ENCODE measurements at regions not wholly inside any gene's neighbourhood (a gene's known extent, or its start where the extent isn't known, plus 50 kb on each side); places are given as distances from the start of the nearest gene placed in this dataset.

- no peak for DNase-seq (ENCODE audit: low read depth in 2 of 2)
Observed at GRCh38 chr9:79885093-79885857, 313.5 kb downstream of the TLE4 start.

- DNase-seq (ENCODE audit: low read depth in 2 of 2) = no peak
Observed at GRCh38 chr9:79884546-79884945, 312.8 kb downstream of the TLE4 start.

- DNase-seq (ENCODE audit: low read depth in 2 of 2) = peak; percentile 25 to 36
Observed at GRCh38 chr9:79883073-79883645, 311.4 kb downstream of the TLE4 start.

GRCh38 chr9:79880626-79881025, 308.9 kb downstream of the TLE4 start:
- DNase-seq (ENCODE audit: low read depth in 2 of 2) = no peak

- no peak for DNase-seq (ENCODE audit: low read depth in 2 of 2)
Observed at GRCh38 chr9:79877943-79878602, 306.3 kb downstream of the TLE4 start.

- no peak for DNase-seq (ENCODE audit: low read depth in 2 of 2)
Observed at GRCh38 chr9:79868567-79869189, 296.9 kb downstream of the TLE4 start.

GRCh38 chr9:79862921-79863890, 291.4 kb downstream of the TLE4 start:
- no peak for DNase-seq (ENCODE audit: low read depth in 2 of 2)

GRCh38 chr9:79858508-79858907, 286.7 kb downstream of the TLE4 start:
- DNase-seq (ENCODE audit: low read depth in 2 of 2) = no peak

- DNase-seq (ENCODE audit: low read depth in 2 of 2) = no peak
Observed at GRCh38 chr9:79857188-79857587, 285.4 kb downstream of the TLE4 start.

- DNase-seq (ENCODE audit: low read depth in 2 of 2) = no peak
Observed at GRCh38 chr9:79847074-79847473, 275.3 kb downstream of the TLE4 start.

GRCh38 chr9:79829566-79830302, 258.0 kb downstream of the TLE4 start:
- no peak for DNase-seq (ENCODE audit: low read depth in 2 of 2)

GRCh38 chr9:79824265-79824664, 252.5 kb downstream of the TLE4 start:
- DNase-seq (ENCODE audit: low read depth in 2 of 2) = no peak

- no peak for DNase-seq (ENCODE audit: low read depth in 2 of 2)
Observed at GRCh38 chr9:79817438-79818004, 245.8 kb downstream of the TLE4 start.

GRCh38 chr9:79813258-79813638, 241.5 kb downstream of the TLE4 start:
- DNase-seq (ENCODE audit: low read depth in 2 of 2) = no peak

GRCh38 chr9:79812507-79813257, 240.9 kb downstream of the TLE4 start:
- DNase-seq (ENCODE audit: low read depth in 2 of 2) = no peak

- no peak for DNase-seq (ENCODE audit: low read depth in 2 of 2)
Observed at GRCh38 chr9:79812099-79812498, 240.3 kb downstream of the TLE4 start.

- DNase-seq (ENCODE audit: low read depth in 2 of 2) = no peak
Observed at GRCh38 chr9:79809931-79810330, 238.2 kb downstream of the TLE4 start.

GRCh38 chr9:79809316-79809876, 237.6 kb downstream of the TLE4 start:
- DNase-seq (ENCODE audit: low read depth in 2 of 2) = no peak

- no peak for DNase-seq (ENCODE audit: low read depth in 2 of 2)
Observed at GRCh38 chr9:79807971-79808370, 236.2 kb downstream of the TLE4 start.

Data from activated CD8-positive, alpha-beta memory T cell treated with anti-CD3 and anti-CD28 coated beads for 4 hours (primary cell).